Neuronal stem cell (in vitro differentiated cells): ENCODE measurements at regions not wholly inside any gene's neighbourhood (a gene's known extent, or its start where the extent isn't known, plus 50 kb on each side); places are given as distances from the start of the nearest gene placed in this dataset.
A peak's percentile ranks its signal among the peaks of the same experiment; 100 is the strongest.

ENCODE experiments used
- DNase-seq: peaks from one replicate; pipeline ENCODE4 v3.0.0-alpha.2; 2013; ENCODE audit warnings: low spot score
- H2AFZ ChIP-seq: one replicate; pipeline ENCODE4 v1.6.1; 2013; ENCODE audit warnings: mild to moderate bottlenecking, low read length, inconsistent platforms
- H2AK5ac ChIP-seq: 2 replicates; pipeline ENCODE4 v1.6.1; 2013; ENCODE audit warnings: low read depth, mild to moderate bottlenecking, inconsistent platforms, low read length, moderate library complexity, mixed read lengths
- H2BK120ac ChIP-seq: 2 replicates; pipeline ENCODE4 v1.6.1; 2013; ENCODE audit warnings: low read depth, mild to moderate bottlenecking, inconsistent platforms, low read length, moderate library complexity, mixed read lengths
- H2BK12ac ChIP-seq: one replicate; pipeline ENCODE4 v1.6.1; 2013; ENCODE audit warnings: low read length, inconsistent platforms
- H2BK15ac ChIP-seq: 2 replicates; pipeline ENCODE4 v1.6.1; 2013; ENCODE audit warnings: mild to moderate bottlenecking, low read length, inconsistent platforms, mixed read lengths
- H2BK5ac ChIP-seq: one replicate; pipeline ENCODE4 v1.6.1; 2013; ENCODE audit warnings: inconsistent platforms, mild to moderate bottlenecking, low read length, moderate library complexity
- H3K14ac ChIP-seq: one replicate; pipeline ENCODE4 v1.6.1; 2013; ENCODE audit warnings: low read length, inconsistent platforms
- H3K18ac ChIP-seq: 2 replicates; pipeline ENCODE4 v1.6.1; 2013; ENCODE audit warnings: low read length, inconsistent platforms
- H3K23ac ChIP-seq: 2 replicates; pipeline ENCODE4 v1.6.1; 2013; ENCODE audit warnings: low read depth, mild to moderate bottlenecking, mixed read lengths, low read length, inconsistent platforms; ENCODE audit not compliant: poor library complexity
- H3K27ac ChIP-seq: replicated peaks from 3 replicates; pipeline ENCODE4 v1.5.1; 2013; ENCODE audit warnings: low read length, inconsistent platforms
- H3K27me3 ChIP-seq, 3 experiments: 2 replicates each; pipeline ENCODE4 v1.6.1; 2013; ENCODE audit warnings: low read length in 3 of 3, mild to moderate bottlenecking in 2 of 3, inconsistent platforms in 1 of 3, low read depth in 1 of 3, mixed read lengths in 1 of 3, moderate library complexity in 1 of 3; ENCODE audit not compliant: control insufficient read depth in 3 of 3, insufficient read depth in 3 of 3
- H3K36me3 ChIP-seq, 2 donors: replicated peaks in 1 of 2; 2 replicates each; pipeline ENCODE4 v1.6.1; 2013; ENCODE audit warnings: low read length in 2 of 2; ENCODE audit not compliant: control insufficient read depth in 2 of 2, insufficient read depth in 2 of 2
- H3K4ac ChIP-seq: 2 replicates; pipeline ENCODE4 v1.6.1; 2013; ENCODE audit warnings: inconsistent platforms, mild to moderate bottlenecking, low read length, moderate library complexity
- H3K4me1 ChIP-seq, 2 donors: 1 replicate in 1 of 2; 2 replicates in 1 of 2; pipeline ENCODE4 v1.6.1; 2013; ENCODE audit warnings: low read length in 2 of 2, low read depth in 1 of 2; ENCODE audit not compliant: control insufficient read depth in 2 of 2, insufficient read depth in 1 of 2
- H3K4me2 ChIP-seq: one replicate; pipeline ENCODE4 v1.6.1; 2013; ENCODE audit warnings: mild to moderate bottlenecking, low read length, inconsistent platforms; ENCODE audit not compliant: insufficient read depth, poor library complexity, severe bottlenecking
- H3K4me3 ChIP-seq, 2 donors: 2 replicates each; pipeline ENCODE4 v1.5.1; 2013; ENCODE audit warnings: low read length in 2 of 2, mild to moderate bottlenecking in 2 of 2, inconsistent platforms in 1 of 2, moderate library complexity in 1 of 2
- H3K79me1 ChIP-seq: one replicate; pipeline ENCODE4 v1.6.1; 2013; ENCODE audit warnings: low read depth, mild to moderate bottlenecking, inconsistent platforms, low read length, moderate library complexity
- H3K9ac ChIP-seq: one replicate; pipeline ENCODE4 v1.6.1; 2013; ENCODE audit warnings: mild to moderate bottlenecking, low read depth, low read length, inconsistent platforms; ENCODE audit not compliant: poor library complexity
- H3K9me3 ChIP-seq, 2 donors: replicated peaks in 1 of 2; 2 replicates each; pipeline versions ENCODE3 to v1.6.1; 2013; ENCODE audit warnings: low read length in 2 of 2, mild to moderate bottlenecking in 2 of 2, inconsistent platforms in 1 of 2, low read depth in 1 of 2, mixed read lengths in 1 of 2, moderate library complexity in 1 of 2; ENCODE audit not compliant: control insufficient read depth in 2 of 2, insufficient read depth in 1 of 2
- H4K8ac ChIP-seq: one replicate; pipeline ENCODE4 v1.6.1; 2013; ENCODE audit warnings: low read depth, mild to moderate bottlenecking, inconsistent platforms, low read length, moderate library complexity
- H4K91ac ChIP-seq: one replicate; pipeline ENCODE4 v1.6.1; 2013; ENCODE audit warnings: low read length, low read depth, mild to moderate bottlenecking, inconsistent platforms; ENCODE audit not compliant: poor library complexity
- WGBS, 2 donors: extraction: QIAGEN DNeasy Blood & Tissue Kit; methylation state at CpG; one replicate each; pipeline ENCODE4 v1.1.7; 2013; ENCODE audit warnings: missing lambda C conversion rate in 2 of 2, mixed read lengths in 1 of 2; ENCODE audit not compliant: insufficient read length in 2 of 2, insufficient replicate concordance in 1 of 2; ENCODE audit errors: extremely low coverage in 2 of 2; 5-methylcytosine and 5-hydroxymethylcytosine counted together

GRCh38 chr15:88742161-88742560 lies 61.1 kb upstream of the ACAN start:
- no peaks in the 10 kb centered on the region for H3K79me1 ChIP-seq
- no peak overlapping the region for H3K4me3 ChIP-seq
- H3K23ac ChIP-seq: no peak overlapping the region
- H2BK12ac ChIP-seq: no peak overlapping the region
- no peaks in the 10 kb centered on the region for H3K36me3 ChIP-seq
- H2BK15ac ChIP-seq: peak overlapping the region; percentile 39
- WGBS, 2 donors: no CpG with 5 or more reads among the region's 4 CpGs
- H3K27me3 ChIP-seq: peaks cover 0 to 8% (median 0%) of the 10 kb centered on the region in 3 experiments
- no peak overlapping the region for H3K14ac ChIP-seq
- H3K9me3 ChIP-seq: peaks cover 0 to 3% of the 10 kb centered on the region in 2 donors
- no peak overlapping the region for H2AK5ac ChIP-seq
- H2BK120ac ChIP-seq: no peak overlapping the region
- no peak overlapping the region for H3K4ac ChIP-seq
- no peak for DNase-seq
- H4K91ac ChIP-seq: peak overlapping the region; percentile 15
- no peak overlapping the region for H3K27ac ChIP-seq
- H2AFZ ChIP-seq: peak overlapping the region; percentile 11
- peak overlapping the region; percentile 59 for H3K18ac ChIP-seq
- H3K4me1 ChIP-seq: peaks cover 0 to 4% of the 10 kb centered on the region in 2 donors
- no peak overlapping the region for H3K9ac ChIP-seq
- H3K4me2 ChIP-seq: no peak overlapping the region
- H4K8ac ChIP-seq: no peak overlapping the region
- no peak overlapping the region for H2BK5ac ChIP-seq

- Histone ChIP-seq H2BK12ac (no peak overlapping the region), H3K27ac (no peak overlapping the region), H4K91ac (no peak overlapping the region), H3K4me2 (peak overlapping the region; percentile 15), H2BK120ac (no peak overlapping the region), H2BK5ac (no peak overlapping the region), H3K14ac (peak overlapping the region; percentile 10), H2BK15ac (no peak overlapping the region), H2AFZ (no peak overlapping the region), H3K36me3 (no peaks in the 10 kb centered on the region), H4K8ac (no peak overlapping the region), H3K27me3 (peaks cover 0 to 12% (median 0%) of the 10 kb centered on the region in 3 experiments), H3K4me3 (peak overlapping the region in 1 of 2 donors; percentile 3), H3K79me1 (no peaks in the 10 kb centered on the region), H3K4me1 (peaks cover 0 to 4% of the 10 kb centered on the region in 2 donors), H3K9me3 (peaks cover 0 to 3% of the 10 kb centered on the region in 2 donors), H3K4ac (no peak overlapping the region), H3K23ac (no peak overlapping the region), H2AK5ac (peak overlapping the region; percentile 28), H3K18ac (peak overlapping the region; percentile 86), H3K9ac (no peak overlapping the region)
- WGBS, 2 donors: no CpG with 5 or more reads among the region's 7 CpGs
- DNase-seq: peak; percentile 27
Measured at GRCh38 chr15:88744548-88745020, 58.7 kb upstream of the ACAN start.

- DNase-seq: no peak
- Histone ChIP-seq H4K91ac (no peak overlapping the region), H2AFZ (no peak overlapping the region), H3K9ac (no peak overlapping the region), H3K4me3 (no peak overlapping the region), H3K9me3 (peaks cover 0 to 3% of the 10 kb centered on the region in 2 donors), H4K8ac (no peak overlapping the region), H3K23ac (no peak overlapping the region), H2BK12ac (no peak overlapping the region), H2BK15ac (no peak overlapping the region), H2AK5ac (no peak overlapping the region), H2BK120ac (no peak overlapping the region), H3K4ac (no peak overlapping the region), H3K27ac (no peak overlapping the region), H3K4me1 (peaks cover 0 to 4% of the 10 kb centered on the region in 2 donors), H3K27me3 (peaks cover 0 to 16% (median 0%) of the 10 kb centered on the region in 3 experiments), H3K14ac (no peak overlapping the region), H2BK5ac (no peak overlapping the region), H3K36me3 (no peaks in the 10 kb centered on the region), H3K18ac (no peak overlapping the region), H3K79me1 (no peaks in the 10 kb centered on the region), H3K4me2 (no peak overlapping the region)
- no CpG with 5 or more reads among the region's 2 CpGs for WGBS, 2 donors
Measured at GRCh38 chr15:88745065-88745464, 58.2 kb upstream of the ACAN start.

GRCh38 chr15:88745696-88746095 lies 57.5 kb upstream of the ACAN start:
- Histone ChIP-seq H2AFZ (no peak overlapping the region), H3K4me2 (no peak overlapping the region), H3K9me3 (peaks cover 0 to 3% of the 10 kb centered on the region in 2 donors), H2AK5ac (no peak overlapping the region), H3K9ac (no peak overlapping the region), H2BK5ac (no peak overlapping the region), H3K79me1 (no peaks in the 10 kb centered on the region), H3K4me3 (no peak overlapping the region), H3K14ac (no peak overlapping the region), H4K91ac (no peak overlapping the region), H3K27me3 (peaks cover 0 to 16% (median 0%) of the 10 kb centered on the region in 3 experiments), H2BK12ac (no peak overlapping the region), H2BK120ac (no peak overlapping the region), H4K8ac (no peak overlapping the region), H3K18ac (no peak overlapping the region), H3K27ac (no peak overlapping the region), H3K36me3 (no peaks in the 10 kb centered on the region), H3K4ac (no peak overlapping the region), H3K23ac (no peak overlapping the region), H3K4me1 (peaks cover 0 to 4% of the 10 kb centered on the region in 2 donors), H2BK15ac (no peak overlapping the region)
- WGBS, 2 donors: no CpG with 5 or more reads among the region's 2 CpGs
- no peak for DNase-seq
